ENCODE measurements at regions not wholly inside any gene's neighbourhood (a gene's known extent, or its start where the extent isn't known, plus 50 kb on each side); places are given as distances from the start of the nearest gene placed in this dataset.

DNA sequence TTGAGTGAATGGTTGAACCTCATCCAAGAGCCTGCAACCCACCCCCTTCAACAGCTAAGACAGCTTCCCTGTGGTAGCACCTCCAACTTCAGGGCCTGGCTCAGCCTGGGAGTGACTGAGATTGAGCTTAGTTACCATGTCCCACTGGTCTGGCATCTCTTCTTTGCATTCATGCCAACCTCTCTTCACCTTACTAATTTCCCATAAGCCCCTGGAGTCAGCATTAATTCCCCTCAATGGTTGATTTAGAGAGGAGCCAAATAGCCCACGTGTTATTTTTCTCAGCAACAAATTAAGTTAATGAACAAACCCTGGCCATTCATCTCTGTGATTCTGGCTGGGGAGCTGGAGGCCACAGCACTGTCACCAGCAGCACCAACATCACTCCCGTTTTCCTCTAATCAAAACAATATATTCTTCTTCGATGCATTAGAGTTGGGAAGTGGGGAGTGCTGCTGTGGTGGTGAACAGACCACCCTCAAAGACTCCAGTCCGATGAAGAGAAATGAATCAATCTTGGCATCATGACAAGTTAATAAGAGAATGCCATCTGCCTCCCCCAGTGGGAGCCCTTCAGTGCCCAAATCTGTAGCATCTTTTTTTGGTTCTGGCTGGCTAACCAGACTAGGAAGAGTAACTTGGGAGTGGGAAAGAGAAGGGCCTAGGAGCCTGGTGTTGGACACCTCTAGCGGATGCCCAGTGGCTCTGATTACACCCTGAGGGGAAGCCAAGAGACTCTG is 83.2 kb upstream of the ADRA1D start:
- no peak for TF ChIP-seq POLR2A (IDR thresholded peaks at IDR 0.05; ENCODE audit: low read length)
- TF ChIP-seq GATA1 (IDR thresholded peaks at IDR 0.05; ENCODE audit: low read depth, low read length) = no peak

Data from erythroblast (primary cell).